ENCODE measurements at regions not wholly inside any gene's neighbourhood (a gene's known extent, or its start where the extent isn't known, plus 50 kb on each side); places are given as distances from the start of the nearest gene placed in this dataset.

DNA sequence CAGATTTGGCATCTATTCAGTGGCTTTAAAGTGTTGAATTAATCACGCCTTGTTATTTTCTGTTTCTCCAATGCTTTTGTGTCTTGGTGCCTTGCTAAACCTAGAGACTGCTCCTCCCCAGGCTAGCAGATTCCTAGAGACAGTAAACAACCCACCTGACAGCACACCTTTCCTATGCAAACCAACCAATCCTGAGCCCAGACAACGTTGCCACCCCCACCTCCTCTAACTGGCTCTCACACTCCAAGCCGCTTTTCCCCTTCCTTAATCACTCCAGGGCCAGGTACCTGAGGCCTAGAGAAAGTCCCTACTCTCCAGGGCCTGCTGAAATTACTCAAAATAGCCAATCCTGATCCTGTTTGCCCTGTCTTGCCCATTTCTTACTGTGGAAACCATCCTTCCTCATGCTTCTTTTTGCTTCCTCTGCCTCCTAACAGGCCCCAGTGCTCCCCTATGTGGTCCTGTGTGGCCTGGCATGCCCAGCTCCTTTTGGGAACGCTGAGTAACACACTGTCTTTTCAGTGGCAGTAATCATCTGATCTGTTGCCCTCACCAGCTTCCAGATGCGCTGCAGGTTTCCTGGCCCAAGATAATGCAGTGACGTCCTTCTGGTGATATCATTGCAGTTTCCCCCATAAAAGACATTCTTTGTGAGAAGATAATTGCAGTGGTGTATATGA, 53.4 kb downstream of the GAS1 start:
- DNase-seq: no peak

DNA sequence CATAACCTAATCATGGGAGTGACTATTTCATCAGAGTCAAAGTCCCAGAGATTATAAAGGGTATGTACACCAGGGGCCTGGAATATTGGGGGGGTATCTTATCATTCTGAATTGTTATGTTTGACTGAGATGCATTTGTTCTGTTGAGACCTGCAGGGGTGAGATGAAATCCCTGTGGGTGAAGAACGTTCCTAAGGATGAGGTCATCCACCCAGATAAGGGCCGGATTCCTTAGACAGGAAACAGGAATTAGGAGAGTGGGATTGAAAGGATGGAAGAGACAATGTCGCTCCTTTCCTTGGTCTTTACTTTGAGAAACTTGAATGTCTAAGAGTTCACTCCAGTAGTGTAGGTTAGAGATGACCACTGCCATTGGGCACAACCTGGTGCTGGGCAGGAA, 54.7 kb downstream of the GAS1 start:
- no peak for DNase-seq

DNA sequence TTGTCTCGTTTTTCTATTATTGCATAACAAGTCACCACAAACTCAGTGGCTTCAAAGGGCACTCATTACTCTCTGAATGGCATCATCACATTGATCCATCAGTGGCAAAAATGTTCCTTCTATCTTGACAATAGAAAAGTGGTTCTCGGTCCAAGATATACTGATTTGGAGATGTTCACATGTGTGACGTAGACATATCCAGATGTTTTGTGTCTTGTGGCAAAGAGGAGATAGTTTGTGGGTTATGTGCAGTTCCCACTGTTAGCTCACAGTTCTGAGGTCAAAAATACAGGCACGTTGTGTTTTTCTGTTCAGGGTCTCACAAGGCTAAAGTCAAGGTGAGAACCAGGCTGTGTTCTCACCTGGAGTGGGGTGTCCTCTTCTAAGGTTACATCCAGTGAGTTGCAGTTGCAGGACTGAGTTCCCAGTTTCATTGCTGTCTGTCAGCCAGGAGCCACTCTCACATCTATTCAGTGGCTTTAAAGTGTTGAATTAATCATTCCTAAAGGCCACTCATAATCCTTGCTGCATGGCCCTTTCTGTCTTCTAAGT, 55.3 kb downstream of the GAS1 start:
- DNase-seq: no peak

DNA sequence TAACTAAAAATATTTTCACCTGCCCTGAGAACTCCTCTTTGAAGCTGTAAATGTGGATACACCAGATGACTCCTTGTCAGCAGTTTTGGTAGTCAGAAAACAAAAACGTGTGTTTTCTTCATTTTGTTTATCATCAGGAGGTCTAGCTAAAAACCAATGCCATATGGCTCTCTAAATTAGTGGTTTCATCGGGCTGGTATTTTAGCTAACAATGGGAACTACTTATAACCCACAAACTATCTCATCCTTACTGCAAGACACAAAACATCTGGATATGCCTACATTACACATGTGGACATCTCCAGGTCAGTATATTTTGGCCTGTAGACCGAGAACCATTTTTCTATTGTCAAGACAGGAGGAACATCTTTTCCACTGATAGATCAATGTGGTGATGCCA, 56.2 kb downstream of the GAS1 start:
- no peak for DNase-seq

DNA sequence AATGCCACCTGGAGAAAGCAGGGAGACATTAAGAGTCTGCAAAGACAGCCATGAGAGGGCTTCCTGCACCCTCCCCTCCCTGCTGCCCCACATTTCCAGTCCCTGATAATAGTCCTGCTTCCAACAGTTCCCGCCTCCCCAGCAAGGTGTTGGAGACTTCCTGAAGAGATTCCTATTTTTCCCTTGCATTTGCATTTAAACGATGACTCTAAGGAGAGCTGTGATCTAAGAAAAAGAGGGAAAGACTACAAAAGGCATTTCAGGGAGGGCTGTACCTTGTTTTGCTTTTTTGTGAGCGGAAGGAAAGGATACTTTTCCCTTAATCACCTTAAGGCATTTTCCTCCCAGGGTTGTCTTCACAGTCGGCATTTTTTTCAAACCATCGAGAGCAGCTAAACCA, 62.1 kb downstream of the GAS1 start:
- DNase-seq: no peak

DNA sequence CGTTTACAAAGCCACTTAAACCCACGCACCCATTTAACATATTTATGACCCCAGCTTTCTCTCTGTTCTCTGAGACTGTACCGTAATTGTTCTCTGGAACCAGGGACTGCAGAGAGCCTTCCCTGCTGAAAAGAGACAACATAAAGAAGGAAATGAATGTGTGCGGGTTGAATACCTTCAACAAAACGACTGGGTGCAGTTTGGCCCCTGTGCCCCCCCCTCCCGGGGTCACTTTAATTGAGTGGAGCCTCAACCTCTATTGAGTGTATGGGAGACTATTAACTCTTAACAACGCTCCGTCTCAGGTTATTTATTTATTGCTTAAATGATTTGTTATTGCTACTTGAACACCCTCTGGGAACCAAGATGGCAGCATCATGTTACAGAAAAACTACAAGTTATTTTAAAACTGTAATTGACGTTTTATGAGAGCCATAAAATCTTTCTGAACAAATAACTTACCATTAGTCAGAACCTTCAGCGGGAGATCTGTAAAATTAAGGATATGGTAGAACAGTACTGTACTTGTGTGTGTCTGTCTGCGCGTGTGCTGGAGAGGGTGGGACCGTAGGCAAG, 70.6 kb downstream of the GAS1 start:
- DNase-seq: no peak

DNA sequence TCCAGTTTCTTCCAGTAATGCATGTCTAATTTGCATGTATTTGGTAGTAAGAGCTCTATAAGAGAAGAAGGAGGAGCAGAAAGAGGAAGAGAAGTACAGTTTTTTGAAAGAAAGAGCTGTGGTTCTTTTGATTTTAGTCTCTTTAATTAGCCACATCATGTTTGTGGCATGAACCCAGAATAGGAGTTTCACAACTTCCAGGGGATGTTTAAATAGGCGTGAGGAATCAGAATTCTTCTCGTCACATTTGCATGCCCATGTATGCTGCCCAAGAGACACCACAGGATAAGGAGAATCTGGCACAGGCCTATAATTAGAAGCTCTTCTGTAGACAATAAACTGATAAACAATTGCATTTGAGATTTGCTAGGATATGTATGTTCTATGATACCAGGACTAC, 78.7 kb downstream of the GAS1 start:
- no peak for DNase-seq

DNA sequence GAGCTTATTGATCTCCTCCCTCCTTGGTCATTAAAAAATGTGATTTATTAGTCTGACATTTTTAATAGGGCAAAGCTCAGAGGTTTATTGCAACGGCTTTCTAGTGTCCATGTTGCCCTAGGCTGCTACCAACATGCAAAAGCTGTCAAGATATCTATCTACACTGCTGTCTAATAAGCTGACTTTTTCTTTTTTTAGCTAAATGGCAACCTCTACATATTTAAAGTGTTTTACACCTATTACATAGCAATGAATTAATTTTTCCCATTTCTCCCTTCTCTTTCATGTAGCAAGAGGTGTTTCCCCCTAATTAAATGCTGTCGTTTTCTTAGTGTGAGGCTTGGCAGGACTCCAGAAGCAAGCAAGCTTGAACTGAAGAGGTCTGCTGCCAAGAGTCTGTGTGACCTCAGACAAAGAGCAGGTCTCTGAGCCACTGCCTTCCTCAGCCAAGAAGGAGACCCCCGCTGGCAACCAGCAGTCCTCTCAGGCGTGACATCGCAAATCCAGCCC, 79.4 kb downstream of the GAS1 start:
- DNase-seq: no peak

DNA sequence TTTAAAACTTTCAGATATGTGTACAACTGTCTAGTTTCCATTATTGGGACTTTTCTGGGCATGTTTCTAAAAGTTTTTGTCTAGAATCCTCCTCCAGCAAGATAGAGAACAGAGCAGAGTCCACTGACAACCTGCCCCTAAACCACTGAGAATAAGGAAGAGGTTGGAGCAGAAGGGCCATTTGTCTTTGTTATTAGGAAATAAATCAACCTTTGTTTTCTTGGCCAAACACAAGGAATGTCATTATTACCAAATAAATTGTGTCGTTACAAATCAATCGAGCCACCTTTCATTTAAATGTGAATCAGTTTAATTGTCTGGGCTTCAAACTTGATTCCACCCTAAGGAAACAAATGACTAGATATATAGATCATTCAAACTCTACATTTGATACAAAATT, 81.4 kb downstream of the GAS1 start:
- no peak for DNase-seq

DNA sequence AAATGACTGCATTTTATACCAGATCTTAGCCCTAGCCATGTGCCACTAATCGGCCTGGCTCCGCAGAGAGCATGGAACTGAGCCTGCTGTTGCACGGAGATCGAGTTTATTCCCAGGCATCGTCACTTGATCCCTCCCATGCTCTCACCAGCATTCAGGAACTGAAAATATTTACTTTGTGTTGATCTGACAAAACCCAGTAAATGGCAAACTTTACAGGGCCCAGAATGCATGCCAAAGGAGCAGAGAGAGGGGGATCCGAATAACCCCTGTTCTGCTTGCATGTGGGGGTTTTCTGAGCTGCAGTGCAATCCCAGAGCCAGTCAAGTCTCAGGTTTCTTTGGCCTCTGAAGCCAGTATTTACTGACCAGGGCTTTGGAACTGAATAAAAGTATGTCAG, 87.3 kb downstream of the GAS1 start:
- DNase-seq: peak; percentile 62

DNA sequence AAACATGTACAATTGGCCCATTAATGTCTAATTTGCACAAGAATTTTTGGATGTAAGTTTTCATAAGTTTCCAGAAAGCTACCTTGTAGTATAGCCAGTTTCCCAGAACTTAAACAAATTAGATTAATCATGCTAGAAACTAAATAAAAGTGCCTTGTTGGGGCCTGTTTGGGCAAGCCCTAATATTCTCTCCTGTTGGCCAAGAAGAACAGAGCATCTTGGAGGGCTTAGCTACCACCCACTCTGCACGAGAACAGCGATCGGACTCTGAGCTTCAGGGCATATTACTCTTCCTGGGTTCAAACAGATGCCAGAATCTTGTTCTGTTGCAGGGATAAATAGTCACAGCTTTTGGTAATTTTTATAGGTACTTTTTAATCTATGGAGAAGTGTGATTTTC, 88.2 kb downstream of the GAS1 start:
- no peak for DNase-seq

DNA sequence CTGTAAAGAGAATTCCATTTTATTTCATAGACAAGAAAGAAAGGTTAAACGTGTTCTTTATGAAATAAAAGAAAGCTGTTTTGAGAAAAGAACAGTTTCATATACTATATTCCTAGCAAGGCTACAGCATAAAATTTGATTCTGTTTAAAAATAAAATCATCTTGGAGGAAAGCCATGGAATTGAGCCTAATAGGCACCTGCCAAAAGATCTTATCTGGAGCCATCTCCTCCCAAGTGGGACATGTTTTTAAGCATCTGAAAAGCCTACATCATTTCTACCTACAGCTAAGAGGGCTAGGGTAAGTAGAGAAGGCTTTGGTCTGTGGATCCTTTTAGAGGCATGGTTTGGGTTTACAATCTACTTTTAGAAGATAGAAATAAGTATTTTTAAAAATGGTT, 89.3 kb downstream of the GAS1 start:
- no peak for DNase-seq

DNA sequence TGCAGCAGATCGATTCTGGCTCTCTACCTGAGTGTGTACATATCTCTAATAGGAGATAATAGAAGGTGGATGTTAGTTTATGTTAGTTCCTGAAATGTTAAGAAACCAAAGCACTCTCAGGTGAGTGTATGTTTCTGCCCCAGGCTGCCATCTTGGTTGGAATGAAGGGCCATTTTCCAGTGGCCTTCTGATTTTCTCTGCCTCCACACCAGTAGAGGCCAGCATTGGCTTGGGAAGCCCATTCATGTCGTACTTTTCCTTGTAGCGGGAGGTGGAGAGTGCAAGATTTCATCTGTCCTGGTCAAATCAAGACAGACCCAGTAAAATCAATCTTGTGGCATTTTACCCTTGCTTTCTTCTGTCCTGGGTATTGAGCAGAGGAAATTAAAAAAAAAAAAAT, 91.0 kb downstream of the GAS1 start:
- no peak for DNase-seq

DNA sequence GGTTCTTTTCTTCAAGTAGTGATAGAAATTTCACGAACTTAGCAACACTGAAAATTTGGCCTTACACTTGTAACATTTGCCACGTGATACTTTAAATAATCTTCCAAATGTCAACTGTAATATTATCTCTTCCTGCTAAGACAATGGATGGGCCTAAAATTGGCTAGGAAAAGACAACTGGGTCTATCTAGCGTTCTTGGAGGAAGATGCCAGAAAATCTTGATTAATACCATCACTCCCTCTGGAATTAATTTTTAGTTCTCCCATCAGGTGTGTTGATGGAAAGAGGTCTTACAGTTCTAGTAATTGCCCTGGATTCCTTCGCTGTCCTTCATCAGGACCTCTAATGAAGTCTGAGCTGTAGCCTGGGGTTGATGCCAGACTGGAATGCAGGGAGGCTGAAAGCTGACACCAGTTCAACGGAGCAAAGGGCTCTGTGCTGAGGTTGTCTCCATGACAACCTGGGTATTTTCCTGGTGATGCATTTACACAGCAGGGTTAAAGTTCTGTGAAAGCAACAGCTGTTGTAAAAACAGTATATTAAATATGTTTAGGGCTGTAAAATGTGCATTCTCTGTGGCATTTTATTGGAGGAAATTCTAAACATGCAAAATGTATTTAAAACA, 92.3 kb downstream of the GAS1 start:
- peak; percentile 90 for DNase-seq

DNA sequence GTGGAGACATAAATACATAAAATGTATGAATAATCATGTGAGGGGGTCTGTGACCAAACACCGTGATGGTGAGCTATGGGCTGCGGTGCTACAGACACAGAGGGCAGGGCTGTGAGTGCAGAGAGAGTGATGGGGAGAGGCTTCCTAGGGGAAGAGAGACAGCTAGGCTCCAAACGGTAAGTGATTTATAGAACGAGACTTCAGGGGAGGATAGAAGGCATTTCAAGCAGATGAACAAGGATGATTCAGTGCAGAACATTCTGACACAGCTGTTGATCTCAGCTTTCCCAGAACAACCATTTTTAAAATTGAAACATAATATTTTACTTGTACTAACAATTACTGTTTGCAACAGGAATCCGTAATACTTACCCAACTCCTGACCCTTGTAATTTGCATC, 100.7 kb downstream of the GAS1 start:
- no peak for DNase-seq

DNA sequence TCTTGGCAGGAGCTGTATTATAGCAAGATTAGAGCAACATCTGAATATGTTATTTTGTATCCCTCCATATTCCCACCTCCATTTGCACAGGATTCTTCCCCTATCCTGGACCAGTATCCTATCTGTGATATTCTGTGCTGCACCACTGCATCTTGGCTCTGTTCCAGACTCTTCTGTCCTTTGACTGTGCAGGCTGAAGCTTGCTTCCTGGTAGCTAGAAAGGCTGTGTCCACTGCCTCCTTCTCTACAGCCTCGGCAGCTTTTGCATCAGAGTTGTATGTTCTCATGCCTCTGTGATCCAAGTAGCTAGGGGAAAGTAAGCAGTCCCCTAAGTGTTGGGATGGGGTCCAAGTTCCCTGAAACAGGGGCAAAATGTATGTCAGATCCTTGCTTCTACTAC, 104.1 kb downstream of the GAS1 start:
- peak; percentile 47 for DNase-seq

DNA sequence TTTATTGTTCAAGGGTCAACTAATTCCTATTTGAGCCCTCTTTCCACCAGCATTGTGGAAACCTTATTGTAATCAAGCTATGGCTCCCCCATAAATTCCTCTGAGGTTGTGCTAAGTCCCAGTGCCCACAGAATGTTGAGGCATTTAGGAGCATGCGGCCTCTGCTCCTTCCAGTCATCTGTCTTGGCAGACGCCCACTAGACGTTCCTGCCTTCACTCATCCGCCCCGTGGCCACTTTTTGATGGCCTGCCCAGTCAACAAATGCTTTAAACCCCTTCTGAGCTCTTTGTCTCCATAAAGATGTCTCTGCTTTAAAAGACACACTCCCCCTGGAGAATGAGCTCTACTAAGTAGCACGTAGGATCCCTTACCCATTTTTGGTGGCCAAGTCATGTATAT, 104.7 kb downstream of the GAS1 start:
- no peak for DNase-seq

DNA sequence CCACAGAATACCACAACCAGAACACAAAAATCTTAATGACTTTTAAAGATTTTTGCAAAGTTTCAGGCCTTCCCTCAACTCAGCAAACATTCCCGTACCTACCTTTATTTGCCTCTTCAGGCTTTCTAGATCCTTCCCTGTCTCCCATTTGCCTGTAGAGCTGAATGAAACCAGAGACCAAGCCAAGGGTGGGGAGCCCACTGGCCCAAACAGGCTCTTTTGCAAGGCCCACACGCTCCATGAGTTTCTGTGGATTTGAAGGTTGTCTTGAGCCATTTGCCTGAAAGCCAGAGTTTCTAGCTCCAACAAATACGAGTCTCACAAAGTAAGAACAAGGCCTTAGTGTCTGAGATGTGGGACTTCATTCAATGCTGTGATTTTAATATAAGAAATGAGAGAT, 107.8 kb downstream of the GAS1 start:
- DNase-seq: no peak

DNA sequence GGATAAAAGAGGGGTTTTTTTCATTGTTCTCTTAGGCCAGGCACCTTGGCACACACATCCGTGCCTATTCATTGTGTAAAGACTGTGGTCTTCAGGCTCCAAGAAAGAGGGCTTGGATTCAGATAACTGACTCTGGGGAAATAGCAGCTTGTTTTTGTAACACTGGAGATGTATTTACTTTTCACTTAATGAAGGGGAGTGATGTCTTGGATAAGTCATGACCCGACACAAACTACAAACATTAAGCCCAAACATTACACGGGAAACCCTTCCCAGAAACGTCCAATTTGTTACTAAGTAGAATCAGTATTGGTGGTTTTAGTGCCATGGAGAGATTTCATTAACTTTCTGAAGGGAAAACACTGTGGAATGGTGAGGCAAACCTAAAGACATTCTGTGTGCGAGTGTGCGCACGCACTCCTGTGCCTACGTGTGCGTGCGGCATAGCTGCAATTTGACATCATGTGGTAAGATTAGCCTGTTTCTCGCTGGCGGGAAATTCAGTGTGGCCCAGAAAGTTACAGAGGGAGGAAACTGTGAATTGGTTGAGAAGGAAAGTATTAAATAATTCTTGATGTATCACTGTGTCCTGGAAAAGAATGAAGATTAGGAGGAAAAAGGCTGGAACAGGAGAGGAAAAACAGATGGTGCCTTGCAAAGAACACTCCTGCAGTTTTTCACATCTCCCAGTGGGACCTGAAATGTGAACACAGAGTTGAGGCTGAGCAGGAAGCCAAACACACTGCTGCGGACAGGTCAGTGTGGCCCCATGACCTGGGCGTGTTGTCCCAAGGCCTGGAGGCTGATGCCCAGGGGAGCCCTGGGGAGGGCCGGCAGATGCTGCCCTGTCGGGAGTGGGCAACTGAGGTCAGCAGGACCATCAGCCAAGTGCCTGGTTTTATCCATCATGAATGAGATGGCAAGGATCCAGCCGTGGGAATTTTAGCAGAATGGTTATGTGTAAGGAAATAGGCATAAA, 108.5 kb downstream of the GAS1 start:
- no peak for DNase-seq

DNA sequence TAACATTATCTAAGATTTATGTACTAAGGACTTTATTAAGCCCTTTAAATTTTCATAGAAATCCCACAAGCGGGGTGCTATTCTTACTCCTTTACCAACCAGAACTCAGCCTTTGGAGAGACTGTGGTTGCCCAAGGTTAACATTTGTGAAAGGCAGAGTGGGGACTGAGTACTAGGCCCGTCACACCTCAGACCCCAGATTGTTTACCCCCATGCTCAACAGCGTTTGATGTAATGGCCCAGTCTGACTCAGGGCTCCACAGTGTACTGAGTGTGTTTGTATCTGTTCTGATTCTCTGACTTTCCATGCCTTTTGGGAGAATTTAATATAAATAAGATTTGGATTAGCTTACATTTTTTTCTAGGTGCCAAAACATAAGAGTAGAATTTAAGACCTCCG, 110.0 kb downstream of the GAS1 start:
- DNase-seq: no peak

DNA sequence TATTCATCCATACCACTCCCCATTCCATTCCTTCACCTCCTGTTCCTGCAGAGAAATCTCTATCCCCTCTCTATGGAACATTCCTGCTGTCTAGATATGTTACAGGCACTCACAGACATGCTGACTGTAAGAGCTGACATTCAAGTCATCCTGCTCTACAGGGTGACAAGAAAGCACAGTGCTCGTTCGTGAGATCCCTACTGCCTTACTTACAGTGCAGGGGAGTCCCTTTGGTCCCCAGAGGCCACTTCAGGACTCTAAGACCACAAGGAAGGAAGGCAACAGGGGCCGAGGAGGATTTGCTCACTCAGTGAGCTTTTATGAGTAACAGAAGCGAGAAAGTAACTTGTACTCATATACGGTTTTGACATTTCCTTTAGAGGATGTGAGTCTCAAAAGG, 110.5 kb downstream of the GAS1 start:
- DNase-seq: no peak

DNA sequence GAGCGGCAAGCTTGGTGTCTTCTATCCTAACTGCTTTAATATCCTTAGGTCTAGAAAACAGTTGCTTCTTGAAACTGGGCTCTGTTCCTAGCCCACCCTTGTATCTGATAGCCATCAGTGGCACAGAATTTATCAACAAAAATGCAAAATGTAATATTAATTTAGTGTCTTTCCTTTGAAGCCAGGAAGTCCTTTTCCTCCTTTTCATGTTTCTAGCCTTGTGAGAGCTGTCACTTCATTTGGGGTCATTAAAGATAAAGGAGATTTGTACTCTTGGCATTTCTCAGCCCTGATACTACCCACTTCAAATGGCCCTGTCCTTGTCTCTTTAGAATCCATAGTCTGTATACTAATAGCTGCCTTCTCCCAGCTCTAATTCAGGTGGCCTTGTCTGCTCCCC, 111.0 kb downstream of the GAS1 start:
- DNase-seq: no peak

DNA sequence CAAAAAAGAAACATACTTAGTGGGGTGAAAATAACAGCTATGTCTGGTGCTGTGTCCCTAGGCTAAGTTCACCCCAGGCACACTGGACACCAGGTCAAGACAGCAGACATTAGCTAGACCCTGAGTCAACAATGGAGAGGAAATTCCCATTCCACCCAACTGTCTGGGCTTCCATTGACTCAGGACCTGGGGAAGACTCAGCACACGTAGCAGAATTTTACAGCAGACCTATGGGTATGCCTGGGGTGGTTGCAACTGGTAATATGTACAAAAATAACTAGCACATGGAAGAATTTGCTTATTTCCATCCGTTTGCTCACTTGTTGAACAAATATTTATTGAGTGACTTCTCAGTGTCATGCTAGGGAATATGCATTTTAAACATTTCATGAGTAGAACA, 117.0 kb downstream of the GAS1 start:
- no peak for DNase-seq
